ENCODE measurements at regions not wholly inside any gene's neighbourhood (a gene's known extent, or its start where the extent isn't known, plus 50 kb on each side); places are given as distances from the start of the nearest gene placed in this dataset.

- TF ChIP-seq EZH2 (IDR thresholded peaks at IDR 0.05; ENCODE audit: borderline replicate concordance, insufficient read depth, low read depth, low read length, poor library complexity, severe bottlenecking) (no peak), CTCF (IDR thresholded peaks at IDR 0.05) (no peak)
These were observed 190.8 kb upstream of the TOPAZ1 start for GRCh38 chr3:44050867-44051266.
